IPS-15b (cell line): ENCODE measurements at regions not wholly inside any gene's neighbourhood (a gene's known extent, or its start where the extent isn't known, plus 50 kb on each side); places are given as distances from the start of the nearest gene placed in this dataset.
"Not testable (repeated sequence)": the region's sequence is repeated elsewhere in the genome, so short reads cannot be mapped to it uniquely, and the experiment has no call there.

Experiments
- H3K27me3 ChIP-seq: one replicate; pipeline ENCODE4 v1.6.1; 2013; ENCODE audit warnings: low read length; ENCODE audit not compliant: control insufficient read depth, insufficient read depth
- H3K36me3 ChIP-seq: one replicate; pipeline ENCODE4 v1.6.1; 2013; ENCODE audit warnings: low read length; ENCODE audit not compliant: control insufficient read depth, insufficient read depth
- H3K4me1 ChIP-seq: one replicate; pipeline ENCODE4 v1.6.1; 2013; ENCODE audit warnings: mild to moderate bottlenecking, low read length; ENCODE audit not compliant: control insufficient read depth, insufficient read depth
- H3K4me3 ChIP-seq: one replicate; pipeline ENCODE4 v1.5.1; 2013; ENCODE audit warnings: low read depth, low read length
- H3K9ac ChIP-seq: one replicate; pipeline ENCODE4 v1.6.1; 2013; ENCODE audit warnings: low read depth, mild to moderate bottlenecking, low read length
- H3K9me3 ChIP-seq: one replicate; pipeline ENCODE4 v1.6.1; 2013; ENCODE audit warnings: mild to moderate bottlenecking, low read length; ENCODE audit not compliant: control insufficient read depth, insufficient read depth

DNA sequence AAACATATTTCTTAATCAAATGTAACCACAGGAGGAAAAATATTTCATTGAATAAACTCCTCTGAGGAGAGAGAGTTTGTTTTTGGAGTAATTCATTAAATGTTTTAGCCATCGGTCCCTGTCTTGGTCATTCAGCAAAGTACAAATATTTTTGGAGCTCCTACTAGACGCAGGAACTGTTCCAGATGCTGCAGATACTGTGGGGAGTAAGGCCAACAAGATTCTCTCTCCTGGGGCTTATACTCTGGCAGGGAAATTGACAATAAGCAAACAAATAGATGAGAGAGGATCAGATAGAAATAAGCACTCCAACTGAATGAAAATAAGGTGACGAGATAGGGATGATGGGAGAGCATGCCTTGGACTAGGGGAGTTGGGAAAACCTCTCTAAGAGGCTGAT is 264.1 kb downstream of the TTC8 start:
- peaks cover 3% of the 10 kb centered on the region for H3K9me3 ChIP-seq
- H3K4me3 ChIP-seq, result no peak overlapping the region
- no peak overlapping the region for H3K9ac ChIP-seq
- H3K4me1 ChIP-seq, result no peaks in the 10 kb centered on the region
- H3K27me3 ChIP-seq, result no peaks in the 10 kb centered on the region
- H3K36me3 ChIP-seq, result no peaks in the 10 kb centered on the region

DNA sequence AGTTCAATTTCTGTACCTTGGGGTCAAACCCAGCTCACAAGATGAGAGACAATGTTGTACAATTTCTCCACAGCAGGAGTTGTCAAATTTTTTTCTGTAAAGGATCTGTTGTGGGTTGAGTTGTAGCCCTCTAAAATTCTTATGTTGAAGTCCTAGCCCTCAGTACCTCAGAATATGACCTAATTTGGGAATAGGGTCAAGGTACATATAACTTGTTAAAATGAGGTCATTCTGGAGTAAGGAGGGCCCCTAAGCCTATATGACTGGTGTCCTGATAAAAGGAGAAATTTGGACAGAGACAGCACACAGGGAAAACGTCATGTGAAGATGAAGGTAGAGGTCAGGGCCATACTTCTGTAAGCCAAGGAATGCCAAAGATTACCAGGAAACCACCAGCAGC is 264.9 kb downstream of the TTC8 start:
- Histone ChIP-seq H3K4me1 (no peaks in the 10 kb centered on the region), H3K4me3 (no peak overlapping the region), H3K9me3 (peaks cover 3% of the 10 kb centered on the region), H3K36me3 (no peaks in the 10 kb centered on the region), H3K27me3 (no peaks in the 10 kb centered on the region), H3K9ac (no peak overlapping the region)

DNA sequence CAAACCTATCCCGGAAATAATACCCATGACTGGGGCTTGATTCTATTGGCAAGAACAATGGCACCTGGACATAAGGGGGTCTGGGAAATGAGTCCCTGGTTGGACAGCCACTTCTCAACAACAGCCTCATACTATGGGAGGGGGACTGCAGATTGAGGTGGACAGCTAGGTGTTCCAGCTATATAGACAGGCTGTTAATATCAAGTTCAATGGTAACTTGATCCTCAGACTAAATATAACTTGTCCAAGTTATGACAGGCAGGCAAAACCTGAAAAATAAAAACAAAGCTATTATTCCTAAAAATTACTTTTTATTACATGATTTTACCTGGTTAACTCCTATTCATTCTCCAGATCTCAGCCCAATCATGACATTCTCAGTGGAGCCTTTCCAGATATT is 267.3 kb downstream of the TTC8 start:
- Histone ChIP-seq H3K9me3 (peaks cover 3% of the 10 kb centered on the region), H3K36me3 (no peaks in the 10 kb centered on the region), H3K4me3 (no peak overlapping the region)

DNA sequence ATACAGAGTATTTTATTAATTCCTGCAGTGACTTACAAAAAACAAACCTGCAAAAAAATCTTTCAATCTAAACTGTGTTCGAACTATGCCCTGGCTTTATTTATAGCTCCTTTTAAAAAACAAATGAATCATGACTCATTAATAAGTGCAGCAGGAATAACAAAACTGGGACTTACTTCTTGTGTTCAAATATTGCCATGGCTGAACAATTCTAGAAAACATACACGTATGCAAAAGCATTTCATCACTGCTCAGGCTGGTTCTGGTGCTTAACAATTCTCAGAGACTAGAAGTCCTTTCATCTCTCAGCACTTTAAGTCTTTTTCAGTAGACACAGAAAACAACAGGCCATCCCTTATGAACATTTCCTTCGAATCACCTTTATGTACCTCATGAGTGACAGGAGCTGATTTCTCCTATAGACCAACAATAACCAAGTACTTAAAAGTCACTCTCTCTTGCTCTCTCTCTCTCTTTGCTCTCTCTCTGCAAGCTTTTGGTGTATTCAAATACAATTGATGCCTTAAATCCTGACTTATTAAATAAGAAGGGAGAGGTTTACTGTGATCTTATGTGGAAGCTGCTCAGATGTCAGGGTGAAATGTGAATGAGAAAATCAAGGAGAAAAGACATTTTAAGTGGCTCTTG is 268.8 kb downstream of the TTC8 start:
- Histone ChIP-seq H3K27me3 (no peaks in the 10 kb centered on the region), H3K4me3 (no peak overlapping the region), H3K9me3 (peaks cover 3% of the 10 kb centered on the region), H3K9ac (no peak overlapping the region), H3K36me3 (no peaks in the 10 kb centered on the region), H3K4me1 (no peaks in the 10 kb centered on the region)

More for the DNA sequence above, 267.3 kb downstream of the TTC8 start:
- no peaks in the 10 kb centered on the region for H3K4me1 ChIP-seq
- H3K9ac ChIP-seq, result no peak overlapping the region
- H3K27me3 ChIP-seq, result no peaks in the 10 kb centered on the region

DNA sequence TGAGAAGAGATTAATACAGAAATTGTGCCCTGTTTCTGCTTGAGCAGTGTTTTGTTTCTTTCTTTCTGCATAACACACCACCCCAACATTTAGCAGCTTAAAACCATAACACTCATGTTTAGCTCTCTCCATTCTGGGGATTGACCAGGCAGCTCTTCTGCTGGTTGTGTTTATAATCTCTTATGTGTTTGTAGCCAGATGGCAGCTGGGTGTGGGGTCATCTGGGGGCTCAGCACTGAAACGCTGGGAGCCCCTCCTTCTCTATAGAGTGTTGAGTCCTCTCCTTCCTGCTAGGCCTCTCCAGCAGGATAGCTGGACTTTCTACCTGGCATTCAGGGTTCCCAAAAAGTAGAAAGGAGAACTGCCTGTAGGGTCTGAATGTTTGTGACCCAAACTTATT is 270.6 kb downstream of the TTC8 start:
- Histone ChIP-seq H3K9me3 (peaks cover 3% of the 10 kb centered on the region), H3K36me3 (no peaks in the 10 kb centered on the region)

DNA sequence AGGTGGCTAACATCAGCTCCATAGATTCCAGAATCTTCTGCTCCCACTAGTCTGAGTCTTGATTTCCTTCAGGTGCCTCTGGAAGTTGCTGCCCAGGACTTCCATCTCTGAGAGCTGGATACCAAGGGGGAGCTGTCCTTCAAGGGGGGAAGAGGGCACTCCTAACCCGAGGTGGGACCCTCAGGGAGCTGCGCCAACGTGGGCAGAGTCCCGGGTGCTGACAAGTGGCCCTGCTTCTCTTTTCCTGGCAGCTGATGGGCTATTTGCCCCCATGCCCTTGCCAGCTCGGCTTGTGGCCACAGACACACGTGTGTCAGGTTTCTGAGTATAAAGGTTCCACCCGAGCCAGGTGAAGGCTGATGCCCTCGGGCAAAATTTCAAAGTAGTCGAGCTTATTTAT is 272.5 kb downstream of the TTC8 start:
- no peaks in the 10 kb centered on the region for H3K27me3 ChIP-seq
- H3K4me1 ChIP-seq, result no peaks in the 10 kb centered on the region
- no peaks in the 10 kb centered on the region for H3K36me3 ChIP-seq
- peaks cover 3% of the 10 kb centered on the region for H3K9me3 ChIP-seq
- no peak overlapping the region for H3K9ac ChIP-seq
- H3K4me3 ChIP-seq, result no peak overlapping the region

More for the DNA sequence above, 270.6 kb downstream of the TTC8 start:
- H3K4me3 ChIP-seq, result no peak overlapping the region
- H3K9ac ChIP-seq, result no peak overlapping the region
- no peaks in the 10 kb centered on the region for H3K27me3 ChIP-seq
- no peaks in the 10 kb centered on the region for H3K4me1 ChIP-seq

DNA sequence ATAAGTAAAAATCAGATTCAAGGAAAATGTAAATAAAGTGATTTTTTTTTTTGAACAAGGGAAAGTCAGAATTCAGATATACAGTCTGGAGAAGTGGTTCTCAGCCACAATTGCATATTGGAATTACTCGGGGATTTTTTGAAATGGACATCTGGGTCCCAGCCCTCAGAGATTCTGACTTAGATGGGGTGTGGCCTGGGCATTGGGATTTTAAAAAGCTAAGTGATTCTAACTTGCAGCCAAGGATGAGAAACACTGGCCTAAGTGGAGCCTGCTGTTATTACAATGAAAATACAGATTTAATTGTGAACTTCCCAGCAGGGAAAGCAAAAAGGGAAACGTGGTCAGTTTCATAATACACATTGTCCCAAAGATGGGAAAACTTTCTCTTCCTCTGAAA is 273.8 kb downstream of the TTC8 start:
- Histone ChIP-seq H3K9ac (no peak overlapping the region), H3K27me3 (no peaks in the 10 kb centered on the region), H3K4me3 (no peak overlapping the region), H3K9me3 (no peaks in the 10 kb centered on the region), H3K4me1 (no peaks in the 10 kb centered on the region), H3K36me3 (no peaks in the 10 kb centered on the region)

DNA sequence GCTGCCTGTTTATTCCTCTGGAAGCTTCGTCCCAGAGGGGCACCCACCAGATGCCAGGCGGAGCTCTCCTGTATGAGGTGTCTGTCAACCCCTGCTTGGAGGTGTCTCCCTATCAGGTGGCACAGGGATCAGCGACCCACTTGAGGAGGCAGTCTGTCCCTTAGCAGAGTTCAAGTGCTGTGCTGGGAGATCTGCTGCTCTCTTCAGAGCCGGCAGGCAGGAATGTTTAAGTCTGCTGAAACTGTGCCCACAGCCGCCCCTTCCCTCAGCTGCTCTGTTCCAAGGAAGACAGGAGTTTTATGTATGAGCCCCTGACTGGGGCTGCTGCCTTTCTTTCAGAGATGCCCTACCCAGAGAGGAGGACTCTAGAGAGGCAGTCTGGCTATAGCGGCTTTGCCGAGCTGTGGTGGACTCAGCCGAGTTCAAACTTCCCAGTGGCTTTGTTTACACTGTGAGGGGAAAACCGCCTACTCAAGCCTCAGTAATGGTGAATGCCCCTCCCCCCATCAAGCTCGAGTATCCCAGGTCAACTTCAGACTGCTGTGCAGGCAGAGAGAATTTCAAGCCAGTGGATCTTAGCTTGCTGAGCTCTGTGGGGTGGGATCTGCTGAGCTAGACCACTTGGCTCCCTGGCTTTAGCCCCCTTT is 279.8 kb downstream of the TTC8 start:
- H3K4me3 ChIP-seq, H3K9me3 ChIP-seq, H3K4me1 ChIP-seq, H3K27me3 ChIP-seq, H3K9ac ChIP-seq, H3K36me3 ChIP-seq: not testable (repeated sequence)

DNA sequence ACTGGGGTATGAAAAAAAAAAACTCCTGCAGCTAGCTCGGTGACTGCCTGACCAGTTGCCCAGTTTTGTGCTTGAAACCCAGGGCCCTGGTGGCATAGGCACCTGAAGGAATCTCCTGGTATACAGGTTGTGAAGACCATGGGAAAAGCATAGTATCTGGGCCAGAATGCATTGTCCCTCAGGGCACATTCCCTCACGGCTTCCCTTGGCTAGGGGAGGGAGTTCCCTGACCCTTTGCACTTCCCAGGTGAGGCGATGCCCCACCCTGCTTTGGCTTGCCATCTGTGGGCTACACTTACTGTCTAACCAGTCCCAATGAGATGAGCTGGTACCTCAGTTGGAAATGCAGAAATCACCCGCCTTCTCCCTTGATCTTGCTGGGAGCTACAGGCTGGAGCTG is 280.4 kb downstream of the TTC8 start:
- not testable (repeated sequence) for H3K4me3 ChIP-seq, H3K9me3 ChIP-seq, H3K4me1 ChIP-seq, H3K9ac ChIP-seq, H3K27me3 ChIP-seq, H3K36me3 ChIP-seq
